ENCODE measurements at regions not wholly inside any gene's neighbourhood (a gene's known extent, or its start where the extent isn't known, plus 50 kb on each side); places are given as distances from the start of the nearest gene placed in this dataset.

- H3K36me3 ChIP-seq (ENCODE audit: insufficient read depth, low read length): no peaks in the 10 kb centered on the region
- no peaks in the 10 kb centered on the region for H3K9me3 ChIP-seq (ENCODE audit: control insufficient read depth, insufficient read depth, low read length)
- H3K4me1 ChIP-seq (ENCODE audit: insufficient read depth, low read length): no peaks in the 10 kb centered on the region
- H3K9ac ChIP-seq (ENCODE audit: low read depth, low read length): no peak overlapping the region
Measured at GRCh38 chr15:37595426-37595970, 338.9 kb upstream of the TMCO5A start.

DNA sequence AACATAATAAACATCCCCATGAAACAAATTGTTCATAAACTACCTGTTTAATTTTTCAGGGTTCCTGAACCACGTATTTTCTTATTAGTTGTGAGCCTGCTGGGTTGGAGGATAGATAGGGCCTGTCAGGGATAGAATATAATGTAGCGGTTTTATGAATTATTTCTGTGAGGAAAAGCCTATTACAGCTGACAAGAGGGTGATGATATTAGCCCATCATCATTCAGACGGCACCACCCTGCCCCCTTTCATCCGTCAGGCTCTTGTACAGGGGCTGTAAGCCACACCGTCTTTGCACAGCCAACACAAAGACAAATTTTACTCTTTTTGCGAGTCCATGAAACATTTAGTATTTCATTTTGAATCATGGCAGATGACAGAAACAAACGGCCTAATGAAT lies 335.3 kb upstream of the TMCO5A start:
- Histone ChIP-seq H3K9me3 (ENCODE audit: control insufficient read depth, insufficient read depth, low read length) (no peaks in the 10 kb centered on the region), H3K9ac (ENCODE audit: low read depth, low read length) (no peak overlapping the region), H3K4me1 (ENCODE audit: insufficient read depth, low read length) (no peaks in the 10 kb centered on the region), H3K36me3 (ENCODE audit: insufficient read depth, low read length) (no peaks in the 10 kb centered on the region)

DNA sequence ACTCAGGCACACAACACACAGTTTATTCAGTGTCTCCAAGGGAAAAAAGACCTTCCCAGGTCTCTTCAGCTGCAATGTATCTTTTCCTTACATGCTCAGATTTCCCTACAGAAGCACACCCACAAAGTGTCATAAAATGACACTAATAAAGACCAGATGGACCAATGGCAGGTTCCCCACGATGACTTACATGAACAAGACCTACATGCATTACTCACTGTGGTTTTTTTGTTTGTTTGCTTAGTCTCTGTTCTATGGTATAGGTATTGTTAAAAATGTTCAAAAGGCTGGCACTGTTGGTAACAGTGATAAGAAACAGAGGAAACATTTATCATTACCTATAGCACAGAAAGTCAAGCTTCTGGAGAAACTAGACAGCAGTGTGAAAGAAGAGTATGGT lies 318.2 kb upstream of the TMCO5A start:
- H3K36me3 ChIP-seq (ENCODE audit: insufficient read depth, low read length): no peaks in the 10 kb centered on the region
- H3K4me1 ChIP-seq (ENCODE audit: insufficient read depth, low read length): no peaks in the 10 kb centered on the region
- H3K9me3 ChIP-seq (ENCODE audit: control insufficient read depth, insufficient read depth, low read length): no peaks in the 10 kb centered on the region
- H3K9ac ChIP-seq (ENCODE audit: low read depth, low read length): no peak overlapping the region

DNA sequence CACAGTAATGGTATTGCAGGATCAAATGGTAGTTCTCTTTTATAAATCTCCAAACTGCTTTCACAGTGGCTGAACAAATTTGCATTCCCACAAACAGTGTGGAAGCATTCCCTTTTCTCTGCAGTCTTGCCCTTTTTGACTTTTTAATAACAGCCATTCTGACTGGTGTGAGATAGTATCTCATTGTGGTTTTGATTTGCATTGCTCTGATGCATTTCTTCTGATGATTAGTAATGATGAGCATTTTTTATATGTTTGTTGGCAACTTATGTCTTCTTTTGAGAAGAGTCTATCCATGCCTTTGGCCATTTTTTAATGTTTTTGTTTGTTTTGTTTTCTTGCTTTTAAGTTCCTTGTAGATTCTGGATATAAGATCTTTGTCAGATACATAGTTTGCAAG lies 316.1 kb upstream of the TMCO5A start:
- Histone ChIP-seq H3K36me3 (ENCODE audit: insufficient read depth, low read length) (no peaks in the 10 kb centered on the region), H3K9ac (ENCODE audit: low read depth, low read length) (no peak overlapping the region), H3K4me1 (ENCODE audit: insufficient read depth, low read length) (no peaks in the 10 kb centered on the region), H3K9me3 (ENCODE audit: control insufficient read depth, insufficient read depth, low read length) (no peaks in the 10 kb centered on the region)

DNA sequence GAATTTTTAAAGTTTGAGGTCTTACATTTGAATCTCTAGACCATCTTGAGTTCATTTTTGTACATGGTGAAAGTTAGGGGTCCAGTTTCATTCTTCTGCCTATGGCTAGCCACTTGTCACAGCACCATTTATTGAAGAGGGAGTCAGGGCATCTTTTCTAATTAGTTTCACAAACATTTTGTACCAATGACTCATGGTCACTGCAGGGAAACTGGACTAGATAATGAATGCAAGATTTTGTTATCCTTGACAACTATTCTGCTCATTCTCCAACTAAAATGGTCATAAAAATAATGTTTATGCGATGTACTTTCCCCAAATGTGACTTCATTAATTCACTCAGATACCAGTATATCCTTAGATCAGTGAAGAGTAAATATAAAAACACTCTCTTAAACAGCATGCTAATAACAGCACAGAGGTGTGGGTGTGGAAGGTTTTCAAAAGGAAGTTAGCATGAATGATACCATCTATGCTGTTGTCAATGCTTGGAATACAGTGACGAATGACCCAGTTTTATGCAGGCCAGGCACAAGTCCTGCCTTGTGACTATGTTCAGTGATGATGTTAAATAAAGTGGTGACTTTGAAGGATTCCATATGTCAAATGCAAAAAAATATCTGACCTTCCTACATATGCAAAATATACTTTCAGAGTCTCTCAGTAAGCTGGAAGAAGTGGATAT lies 314.9 kb upstream of the TMCO5A start:
- Histone ChIP-seq H3K36me3 (ENCODE audit: insufficient read depth, low read length) (no peaks in the 10 kb centered on the region), H3K9me3 (ENCODE audit: control insufficient read depth, insufficient read depth, low read length) (no peaks in the 10 kb centered on the region), H3K4me1 (ENCODE audit: insufficient read depth, low read length) (no peaks in the 10 kb centered on the region), H3K9ac (ENCODE audit: low read depth, low read length) (no peak overlapping the region)

DNA sequence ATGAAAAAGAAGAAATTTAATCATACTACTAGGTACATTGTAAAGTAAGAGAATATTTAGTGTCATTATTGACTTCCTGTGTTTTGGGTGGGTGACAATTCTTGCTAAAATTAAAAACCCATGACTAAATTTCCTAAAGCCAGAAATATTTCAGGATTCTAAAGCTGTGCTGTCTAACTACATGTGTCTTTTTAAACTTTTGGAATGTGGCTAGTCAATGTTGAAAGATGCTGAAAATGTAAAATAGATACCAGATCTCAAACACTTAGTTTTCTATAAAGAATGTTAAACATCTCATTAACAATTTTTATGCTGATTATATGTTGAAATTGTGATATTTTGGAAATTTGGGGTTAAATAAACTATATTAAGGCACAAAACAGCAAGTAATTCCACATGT lies 308.9 kb upstream of the TMCO5A start:
- Histone ChIP-seq H3K9me3 (ENCODE audit: control insufficient read depth, insufficient read depth, low read length) (no peaks in the 10 kb centered on the region), H3K4me1 (ENCODE audit: insufficient read depth, low read length) (no peaks in the 10 kb centered on the region), H3K36me3 (ENCODE audit: insufficient read depth, low read length) (no peaks in the 10 kb centered on the region)

GRCh38 chr15:37628507-37628906 lies 305.9 kb upstream of the TMCO5A start:
- no peaks in the 10 kb centered on the region for H3K4me1 ChIP-seq (ENCODE audit: insufficient read depth, low read length)
- no peaks in the 10 kb centered on the region for H3K9me3 ChIP-seq (ENCODE audit: control insufficient read depth, insufficient read depth, low read length)
- H3K36me3 ChIP-seq (ENCODE audit: insufficient read depth, low read length): no peaks in the 10 kb centered on the region
- H3K9ac ChIP-seq (ENCODE audit: low read depth, low read length): no peak overlapping the region

More for the DNA sequence above, 308.9 kb upstream of the TMCO5A start:
- H3K9ac ChIP-seq (ENCODE audit: low read depth, low read length): no peak overlapping the region

DNA sequence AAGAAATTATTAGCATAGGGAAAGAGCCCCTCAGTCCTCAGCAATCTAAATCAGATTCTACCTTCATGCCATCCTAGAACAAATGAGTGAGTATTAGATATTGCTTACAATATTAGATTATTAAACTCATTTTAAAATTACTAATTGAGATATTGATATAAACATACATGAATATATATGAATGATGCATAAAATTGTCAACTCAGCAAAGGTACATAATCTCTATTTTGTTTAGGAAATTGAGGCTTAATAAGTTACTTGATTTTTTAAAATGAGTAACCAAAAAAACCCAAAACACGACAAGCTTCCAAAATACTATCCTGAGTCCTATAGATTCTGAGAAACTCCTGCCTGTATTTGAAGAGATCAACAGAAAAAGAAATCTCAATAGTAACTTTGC lies 297.7 kb upstream of the TMCO5A start:
- Histone ChIP-seq H3K9ac (ENCODE audit: low read depth, low read length) (no peak overlapping the region), H3K9me3 (ENCODE audit: control insufficient read depth, insufficient read depth, low read length) (no peaks in the 10 kb centered on the region), H3K4me1 (ENCODE audit: insufficient read depth, low read length) (no peaks in the 10 kb centered on the region), H3K36me3 (ENCODE audit: insufficient read depth, low read length) (no peaks in the 10 kb centered on the region)

DNA sequence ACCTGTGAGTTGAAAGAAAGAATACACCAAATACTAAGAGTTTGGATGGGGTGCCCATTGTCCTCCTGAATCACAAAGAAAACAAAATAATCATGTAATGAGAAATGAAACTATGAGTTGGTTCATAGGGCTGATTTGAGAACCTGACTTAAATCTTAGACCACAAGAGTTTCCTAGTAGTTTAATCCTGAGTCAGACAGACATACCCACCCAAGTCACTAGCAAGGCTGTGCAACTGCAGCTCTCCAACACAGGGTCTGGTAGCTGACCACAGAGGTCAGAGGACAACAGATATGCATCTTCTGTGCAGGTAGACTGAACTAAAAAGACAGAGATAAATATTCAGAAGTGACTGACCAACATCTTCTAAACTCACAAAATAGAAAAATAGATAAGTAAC lies 296.3 kb upstream of the TMCO5A start:
- Histone ChIP-seq H3K9me3 (ENCODE audit: control insufficient read depth, insufficient read depth, low read length) (no peaks in the 10 kb centered on the region), H3K9ac (ENCODE audit: low read depth, low read length) (no peak overlapping the region), H3K36me3 (ENCODE audit: insufficient read depth, low read length) (no peaks in the 10 kb centered on the region), H3K4me1 (ENCODE audit: insufficient read depth, low read length) (no peaks in the 10 kb centered on the region)

- H3K36me3 ChIP-seq (ENCODE audit: insufficient read depth, low read length): no peaks in the 10 kb centered on the region
- no peaks in the 10 kb centered on the region for H3K9me3 ChIP-seq (ENCODE audit: control insufficient read depth, insufficient read depth, low read length)
- H3K9ac ChIP-seq (ENCODE audit: low read depth, low read length): no peak overlapping the region
- H3K4me1 ChIP-seq (ENCODE audit: insufficient read depth, low read length): no peaks in the 10 kb centered on the region
Measured at GRCh38 chr15:37638691-37639090, 295.7 kb upstream of the TMCO5A start.

GRCh38 chr15:37652646-37653417 lies 281.6 kb upstream of the TMCO5A start:
- H3K9me3 ChIP-seq (ENCODE audit: control insufficient read depth, insufficient read depth, low read length): no peaks in the 10 kb centered on the region
- no peaks in the 10 kb centered on the region for H3K36me3 ChIP-seq (ENCODE audit: insufficient read depth, low read length)
- H3K4me1 ChIP-seq (ENCODE audit: insufficient read depth, low read length): no peaks in the 10 kb centered on the region
- H3K9ac ChIP-seq (ENCODE audit: low read depth, low read length): no peak overlapping the region

DNA sequence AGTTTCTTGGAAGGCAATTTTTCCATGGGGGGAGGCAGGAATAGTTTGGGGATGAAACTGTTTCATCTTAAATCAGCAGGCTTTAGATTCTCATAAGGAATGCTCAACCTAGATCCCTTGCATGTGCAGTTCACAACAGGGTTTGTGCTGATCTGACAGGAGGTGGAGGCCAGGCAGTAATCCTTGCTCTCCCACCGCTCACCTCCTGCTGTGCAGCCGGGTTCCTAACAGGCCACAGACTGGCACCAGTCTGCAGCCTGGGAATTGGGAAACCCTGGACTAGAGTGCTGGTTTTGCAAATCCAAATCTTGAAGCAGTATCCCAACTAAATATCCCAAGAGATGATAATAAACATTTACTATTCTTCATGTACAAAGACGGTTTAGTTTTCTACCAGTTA lies 256.3 kb upstream of the TMCO5A start:
- H3K4me1 ChIP-seq (ENCODE audit: insufficient read depth, low read length): no peaks in the 10 kb centered on the region
- H3K9me3 ChIP-seq (ENCODE audit: control insufficient read depth, insufficient read depth, low read length): no peaks in the 10 kb centered on the region
- no peaks in the 10 kb centered on the region; the same call in 1 of the 2 replicates for H3K36me3 ChIP-seq (ENCODE audit: insufficient read depth, low read length)
- no peak overlapping the region for H3K9ac ChIP-seq (ENCODE audit: low read depth, low read length)

GRCh38 chr15:37679627-37680026 lies 254.8 kb upstream of the TMCO5A start:
- Histone ChIP-seq H3K9ac (ENCODE audit: low read depth, low read length) (no peak overlapping the region), H3K9me3 (ENCODE audit: control insufficient read depth, insufficient read depth, low read length) (no peaks in the 10 kb centered on the region), H3K36me3 (ENCODE audit: insufficient read depth, low read length) (no peaks in the 10 kb centered on the region; the same call in 1 of the 2 replicates), H3K4me1 (ENCODE audit: insufficient read depth, low read length) (no peaks in the 10 kb centered on the region)

- Histone ChIP-seq H3K36me3 (ENCODE audit: insufficient read depth, low read length) (no peaks in the 10 kb centered on the region), H3K4me1 (ENCODE audit: insufficient read depth, low read length) (no peaks in the 10 kb centered on the region), H3K9ac (ENCODE audit: low read depth, low read length) (no peak overlapping the region), H3K9me3 (ENCODE audit: control insufficient read depth, insufficient read depth, low read length) (no peaks in the 10 kb centered on the region)
Measured at GRCh38 chr15:37682304-37682703, 252.1 kb upstream of the TMCO5A start.

DNA sequence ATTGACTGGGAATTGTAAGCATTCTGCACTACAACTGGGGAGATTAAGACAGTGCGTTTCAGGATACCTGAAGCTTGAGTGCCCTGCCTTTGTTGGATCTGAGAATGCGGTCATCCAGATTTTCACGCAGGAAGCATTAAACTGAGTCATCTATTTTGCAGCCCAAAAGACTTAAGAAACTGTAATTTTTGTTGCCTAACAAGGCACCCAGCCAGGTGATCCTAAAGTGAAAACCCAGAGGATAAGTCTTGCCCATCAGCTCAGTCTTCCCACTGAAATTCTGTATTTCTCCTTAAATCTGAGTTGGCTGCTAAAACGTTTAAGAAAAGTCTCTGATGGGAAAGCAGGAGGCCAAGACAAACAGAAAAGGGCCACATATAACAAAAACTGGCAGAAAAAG lies 242.5 kb upstream of the TMCO5A start:
- no peak overlapping the region for H3K9ac ChIP-seq (ENCODE audit: low read depth, low read length)
- H3K4me1 ChIP-seq (ENCODE audit: insufficient read depth, low read length): no peaks in the 10 kb centered on the region
- H3K36me3 ChIP-seq (ENCODE audit: insufficient read depth, low read length): no peaks in the 10 kb centered on the region
- no peaks in the 10 kb centered on the region for H3K9me3 ChIP-seq (ENCODE audit: control insufficient read depth, insufficient read depth, low read length)
